Stimulated activated naive CD8-positive, alpha-beta T cell treated with anti-CD3 and anti-CD28 coated beads, Interleukin-15, amount 100 ng/mL, for 72 hours (primary cell): ENCODE measurements at regions not wholly inside any gene's neighbourhood (a gene's known extent, or its start where the extent isn't known, plus 50 kb on each side); places are given as distances from the start of the nearest gene placed in this dataset.
A peak's percentile ranks its signal among the peaks of the same experiment; 100 is the strongest.
"Not testable (repeated sequence)": the region's sequence is repeated elsewhere in the genome, so short reads cannot be mapped to it uniquely, and the experiment has no call there.

Experiments
- ATAC-seq: fragments of 150-1000 bp; cut with Tn5 transposase; 2 replicates; pipeline ENCODE4 v1.10.0; 2021; ENCODE audit warnings: mild to moderate bottlenecking, moderate library complexity
- DNase-seq, 2 donors: peaks; one replicate each; pipeline ENCODE4 v3.0.0; 2021 to 2022
- H3K27ac Mint-ChIP-seq, 2 donors: one replicate each; pipeline ENCODE4 v1.8.0; 2022; ENCODE audit warnings: mild to moderate bottlenecking in 2 of 2, mixed read lengths in 2 of 2, moderate library complexity in 2 of 2
- H3K27me3 Mint-ChIP-seq: one replicate; pipeline ENCODE4 v1.8.0; 2022; ENCODE audit warnings: mixed read lengths
- H3K4me1 Mint-ChIP-seq: one replicate; pipeline ENCODE4 v1.8.0; 2022; ENCODE audit warnings: mild to moderate bottlenecking, mixed read lengths
- H3K4me3 Mint-ChIP-seq, 2 donors: one replicate each; pipeline ENCODE4 v1.8.0; 2022; ENCODE audit warnings: mild to moderate bottlenecking in 2 of 2, mixed read lengths in 2 of 2, moderate library complexity in 1 of 2
- H3K9me3 Mint-ChIP-seq, 2 donors: one replicate each; pipeline ENCODE4 v1.8.0; 2022; ENCODE audit warnings: mixed read lengths in 2 of 2

GRCh38 chr12:108432423-108433121 is 82.5 kb upstream of the FICD start:
- H3K4me3 Mint-ChIP-seq: no peak overlapping the region

GRCh38 chr12:108430926-108431325 is 84.2 kb upstream of the FICD start:
- peaks cover 21% of the 10 kb centered on the region for H3K27me3 Mint-ChIP-seq
- no peaks in the 10 kb centered on the region for H3K9me3 Mint-ChIP-seq
- ATAC-seq (no peak), DNase-seq (no peak)
- no peak overlapping the region for H3K4me3 Mint-ChIP-seq
- H3K27ac Mint-ChIP-seq: no peak overlapping the region
- no peaks in the 10 kb centered on the region for H3K4me1 Mint-ChIP-seq

More at GRCh38 chr12:108432423-108433121, 82.5 kb upstream of the FICD start:
- H3K9me3 Mint-ChIP-seq: no peaks in the 10 kb centered on the region
- ATAC-seq (no peak), DNase-seq (no peak)
- H3K4me1 Mint-ChIP-seq: no peaks in the 10 kb centered on the region
- peaks cover 15% of the 10 kb centered on the region for H3K27me3 Mint-ChIP-seq
- no peak overlapping the region for H3K27ac Mint-ChIP-seq

- Mint-ChIP-seq H3K4me3 (no peak overlapping the region), H3K4me1 (no peaks in the 10 kb centered on the region), H3K9me3 (no peaks in the 10 kb centered on the region), H3K27ac (no peak overlapping the region), H3K27me3 (peaks cover 27% of the 10 kb centered on the region)
- ATAC-seq (no peak), DNase-seq (no peak)
Measured at GRCh38 chr12:108430245-108430644, 84.8 kb upstream of the FICD start.

- no peak for DNase-seq
- ATAC-seq: no peak
- no peak overlapping the region for H3K4me3 Mint-ChIP-seq
- H3K27me3 Mint-ChIP-seq: peaks cover 25% of the 10 kb centered on the region
- no peak overlapping the region for H3K27ac Mint-ChIP-seq
- no peaks in the 10 kb centered on the region for H3K4me1 Mint-ChIP-seq
- H3K9me3 Mint-ChIP-seq: peaks cover 0 to under 1% of the 10 kb centered on the region in 2 donors
Measured at GRCh38 chr12:108425238-108425795, 86.2 kb upstream of the CMKLR1 start.

GRCh38 chr12:108424816-108425215 is 85.7 kb upstream of the CMKLR1 start:
- Mint-ChIP-seq H3K9me3 (peaks cover 4 to 6% of the 10 kb centered on the region in 2 donors), H3K4me1 (no peaks in the 10 kb centered on the region), H3K27ac (no peak overlapping the region), H3K4me3 (no peak overlapping the region), H3K27me3 (peaks cover 25% of the 10 kb centered on the region)
- ATAC-seq: no peak
- DNase-seq: no peak

- no peak for ATAC-seq
- Mint-ChIP-seq H3K27ac (no peak overlapping the region), H3K4me1 (no peaks in the 10 kb centered on the region), H3K4me3 (no peak overlapping the region), H3K27me3 (peaks cover 25% of the 10 kb centered on the region), H3K9me3 (peaks cover 5 to 8% of the 10 kb centered on the region in 2 donors)
- DNase-seq: no peak
Measured at GRCh38 chr12:108424026-108424425, 84.9 kb upstream of the CMKLR1 start.

- ATAC-seq: no peak
- Mint-ChIP-seq H3K4me1 (no peaks in the 10 kb centered on the region), H3K27me3 (peaks cover 25% of the 10 kb centered on the region), H3K9me3 (peaks cover 5 to 8% of the 10 kb centered on the region in 2 donors), H3K27ac (no peak overlapping the region), H3K4me3 (no peak overlapping the region)
- DNase-seq: no peak
Measured at GRCh38 chr12:108423486-108423885, 84.4 kb upstream of the CMKLR1 start.

- not testable (repeated sequence) for DNase-seq, H3K9me3 Mint-ChIP-seq, ATAC-seq, H3K27ac Mint-ChIP-seq, H3K4me3 Mint-ChIP-seq, H3K4me1 Mint-ChIP-seq
- peaks cover 19% of the 10 kb centered on the region for H3K27me3 Mint-ChIP-seq
Measured at GRCh38 chr12:108421082-108421481, 82.0 kb upstream of the CMKLR1 start.

GRCh38 chr12:108420421-108420820 is 81.3 kb upstream of the CMKLR1 start:
- Mint-ChIP-seq H3K27me3 (peaks cover 15% of the 10 kb centered on the region), H3K9me3 (peaks cover 5 to 13% of the 10 kb centered on the region in 2 donors)
- not testable (repeated sequence) for H3K4me1 Mint-ChIP-seq, DNase-seq, H3K4me3 Mint-ChIP-seq, H3K27ac Mint-ChIP-seq, ATAC-seq

- Mint-ChIP-seq H3K4me3 (no peak overlapping the region), H3K4me1 (no peaks in the 10 kb centered on the region), H3K9me3 (peaks cover 5 to 13% of the 10 kb centered on the region in 2 donors), H3K27me3 (peaks cover 13% of the 10 kb centered on the region), H3K27ac (peak overlapping the region in 1 of 2 donors; percentile 15)
- DNase-seq: no peak
- no peak for ATAC-seq
Measured at GRCh38 chr12:108419949-108420348, 80.8 kb upstream of the CMKLR1 start.

- ATAC-seq (no peak), DNase-seq (no peak)
- Mint-ChIP-seq H3K9me3 (peaks cover 5 to 13% of the 10 kb centered on the region in 2 donors), H3K4me1 (no peaks in the 10 kb centered on the region), H3K4me3 (no peak overlapping the region), H3K27ac (no peak overlapping the region), H3K27me3 (peaks cover 6% of the 10 kb centered on the region)
Measured at GRCh38 chr12:108418164-108418890, 79.2 kb upstream of the CMKLR1 start.

GRCh38 chr12:108414021-108414420 is 74.9 kb upstream of the CMKLR1 start:
- no peak for DNase-seq
- Mint-ChIP-seq H3K4me1 (no peaks in the 10 kb centered on the region), H3K9me3 (peaks cover 0 to 5% of the 10 kb centered on the region in 2 donors), H3K27ac (no peak overlapping the region), H3K4me3 (no peak overlapping the region), H3K27me3 (peaks cover 22% of the 10 kb centered on the region)
- ATAC-seq: no peak

GRCh38 chr12:108410689-108411088 is 71.6 kb upstream of the CMKLR1 start:
- H3K27ac Mint-ChIP-seq: no peak overlapping the region
- peaks cover 25% of the 10 kb centered on the region for H3K27me3 Mint-ChIP-seq
- no peak for ATAC-seq
- H3K9me3 Mint-ChIP-seq: peaks cover 4 to 8% of the 10 kb centered on the region in 2 donors
- DNase-seq: no peak
- no peak overlapping the region for H3K4me3 Mint-ChIP-seq
- H3K4me1 Mint-ChIP-seq: no peaks in the 10 kb centered on the region

GRCh38 chr12:108409481-108409880 is 70.4 kb upstream of the CMKLR1 start:
- no peak for DNase-seq
- Mint-ChIP-seq H3K4me1 (no peaks in the 10 kb centered on the region), H3K4me3 (no peak overlapping the region), H3K27ac (no peak overlapping the region), H3K9me3 (peaks cover 5 to 13% of the 10 kb centered on the region in 2 donors), H3K27me3 (peaks cover 25% of the 10 kb centered on the region)
- no peak for ATAC-seq

GRCh38 chr12:108403952-108404351 is 64.8 kb upstream of the CMKLR1 start:
- Mint-ChIP-seq H3K27ac (no peak overlapping the region), H3K4me3 (no peak overlapping the region), H3K27me3 (peaks cover 7% of the 10 kb centered on the region), H3K4me1 (no peaks in the 10 kb centered on the region), H3K9me3 (peaks cover 9 to 13% of the 10 kb centered on the region in 2 donors)
- ATAC-seq (no peak), DNase-seq (no peak)

- Mint-ChIP-seq H3K4me1 (no peaks in the 10 kb centered on the region), H3K27ac (no peak overlapping the region), H3K9me3 (peaks cover 10 to 18% of the 10 kb centered on the region in 2 donors), H3K27me3 (peaks cover 9% of the 10 kb centered on the region), H3K4me3 (no peak overlapping the region)
- ATAC-seq (no peak), DNase-seq (no peak)
Measured at GRCh38 chr12:108401964-108402363, 62.9 kb upstream of the CMKLR1 start.
